ENCODE measurements at regions not wholly inside any gene's neighbourhood (a gene's known extent, or its start where the extent isn't known, plus 50 kb on each side); places are given as distances from the start of the nearest gene placed in this dataset.

GRCh38 chr2:72003124-72003523 is 144.5 kb downstream of the CYP26B1 start:
- TF ChIP-seq REST (IDR thresholded peaks at IDR 0.05; ENCODE audit: borderline replicate concordance) = no peak
- TF ChIP-seq REST (CRISPR knock-in tag; IDR thresholded peaks at IDR 0.05; ENCODE audit: low read depth) = no peak
- TF ChIP-seq CTCF (IDR thresholded peaks at IDR 0.05 in 2 of 3, conservative IDR thresholded peaks at IDR 0.05 in 1 of 3; ENCODE audit: insufficient read depth in 2 of 3, low read depth in 1 of 3, low read length in 3 of 3) = no peak
- no peak for TF ChIP-seq FOXP1 (CRISPR knock-in tag; IDR thresholded peaks at IDR 0.05)
- TF ChIP-seq ZBTB11 (CRISPR knock-in tag; IDR thresholded peaks at IDR 0.05) = no peak
- no peak for TF ChIP-seq MAX (CRISPR knock-in tag; IDR thresholded peaks at IDR 0.05)
- TF ChIP-seq EZH2 (IDR thresholded peaks at IDR 0.05; ENCODE audit: borderline replicate concordance, low read depth, low read length) = no peak
- TF ChIP-seq ZNF280B (CRISPR knock-in tag; IDR thresholded peaks at IDR 0.05) = no peak
- no peak for TF ChIP-seq FOXA3 (CRISPR knock-in tag; conservative IDR thresholded peaks at IDR 0.05 in 1 of 2, IDR thresholded peaks at IDR 0.05 in 1 of 2)
- TF ChIP-seq ZNF124 (CRISPR knock-in tag; IDR thresholded peaks at IDR 0.05) = no peak
- no peak for TF ChIP-seq CBX2 (IDR thresholded peaks at IDR 0.05; ENCODE audit: insufficient read depth, low read length, poor library complexity, severe bottlenecking)
- TF ChIP-seq ELK1 (CRISPR knock-in tag; IDR thresholded peaks at IDR 0.05) = no peak
- TF ChIP-seq MEF2A (IDR thresholded peaks at IDR 0.05; ENCODE audit: control insufficient read depth, low read depth, low read length) = no peak

All from K562 (cell line).